Prostate gland (tissue), 2 donors: ENCODE measurements at regions not wholly inside any gene's neighbourhood (a gene's known extent, or its start where the extent isn't known, plus 50 kb on each side); places are given as distances from the start of the nearest gene placed in this dataset.

Source experiments
- CTCF ChIP-seq, 4 experiments: fragments of 200-600 bp in 2 of 4; fragments of 450-650 bp in 2 of 4; sonication (generic) in 2 of 4; IDR thresholded peaks; 1 replicate in 3 of 4; 2 replicates in 1 of 4; pipeline ENCODE4 v1.5.1; 2016 to 2019; ENCODE audit warnings: antibody characterized with exemption in 4 of 4, mild to moderate bottlenecking in 2 of 4, moderate library complexity in 2 of 4
- POLR2AphosphoS5 ChIP-seq: sonication (generic); formaldehyde crosslinking; IDR thresholded peaks from one replicate; pipeline ENCODE4 v1.6.1; 2017; ENCODE audit warnings: antibody characterized with exemption

GRCh38 chr3:127071597-127072001 lies 88.7 kb downstream of the PLXNA1 start:
- no peak for TF ChIP-seq POLR2AphosphoS5
- TF ChIP-seq CTCF (IDR thresholded peaks at IDR 0.05): no peak
